WTC11 (cell line): ENCODE measurements at regions not wholly inside any gene's neighbourhood (a gene's known extent, or its start where the extent isn't known, plus 50 kb on each side); places are given as distances from the start of the nearest gene placed in this dataset.

ENCODE experiments used
- ATAC-seq: fragments of 200-7000 bp; cut with Tn5 transposase; 2 replicates; pipeline ENCODE4 v1.10.0; 2021; ENCODE audit warnings: mild to moderate bottlenecking, moderate library complexity
- CTCF ChIA-PET: fragments of 300-600 bp; sonication (Branson Sonifier 250); formaldehyde crosslinking; loops from one replicate; lab custom pipeline; 2021; ENCODE audit warnings: antibody characterized with exemption; lab: Charles Lee
- POLR2A ChIA-PET: fragments of 350-600 bp; sonication (Branson Sonifier 250); formaldehyde crosslinking; loops from one replicate; lab custom pipeline; 2021; ENCODE audit warnings: antibody characterized with exemption; lab: Charles Lee
- DNase-seq: peaks from one replicate; pipeline ENCODE4 v3.0.0; 2021; ENCODE audit warnings: low spot score
- H3K27ac Mint-ChIP-seq: 2 replicates; pipeline ENCODE4 v1.8.0; 2021; ENCODE audit warnings: mixed read lengths
- H3K27me3 Mint-ChIP-seq: 2 replicates; pipeline ENCODE4 v1.8.0; 2021; ENCODE audit warnings: low read depth, mild to moderate bottlenecking, moderate library complexity, mixed read lengths
- H3K36me3 Mint-ChIP-seq: 2 replicates; pipeline ENCODE4 v1.8.0; 2021; ENCODE audit warnings: mixed read lengths
- H3K4me1 Mint-ChIP-seq: 2 replicates; pipeline ENCODE4 v1.8.0; 2022; ENCODE audit warnings: mixed read lengths
- H3K4me3 Mint-ChIP-seq: 2 replicates; pipeline ENCODE4 v1.8.0; 2021; ENCODE audit warnings: mild to moderate bottlenecking, moderate library complexity, mixed read lengths
- H3K9me3 Mint-ChIP-seq: 2 replicates; pipeline ENCODE4 v1.8.0; 2021; ENCODE audit warnings: mixed read lengths
- CREB1 ChIP-seq: sonication (generic); formaldehyde crosslinking; IDR thresholded peaks from 2 replicates; pipeline ENCODE4 v1.8.0; 2023; ENCODE audit warnings: mild to moderate bottlenecking, missing genetic modification reagents
- RELA ChIP-seq: sonication (generic); formaldehyde crosslinking; IDR thresholded peaks from 2 replicates; pipeline ENCODE4 v1.8.1; 2022; ENCODE audit warnings: missing genetic modification reagents, mild to moderate bottlenecking, borderline replicate concordance
- ZNF317 ChIP-seq: sonication (generic); formaldehyde crosslinking; IDR thresholded peaks from 2 replicates; pipeline ENCODE4 v1.8.1; 2023; ENCODE audit warnings: low read depth, mild to moderate bottlenecking, moderate library complexity, missing genetic modification reagents, borderline replicate concordance
- ZNF671 ChIP-seq: fragments of 250-450 bp; sonication (Bioruptor Pico); IDR thresholded peaks from 2 replicates; pipeline ENCODE4 v1.8.0; 2021; ENCODE audit warnings: mild to moderate bottlenecking
- TF ChIP-seq, protein P1 (sequence below): sonication (generic); formaldehyde crosslinking; IDR thresholded peaks from 2 replicates; pipeline ENCODE4 v1.8.1; 2022; ENCODE audit warnings: missing genetic modification reagents, borderline replicate concordance
- TF ChIP-seq, protein P2 (sequence below): sonication (generic); formaldehyde crosslinking; IDR thresholded peaks from 2 replicates; pipeline ENCODE4 v1.8.0; 2022; ENCODE audit warnings: mild to moderate bottlenecking, missing genetic modification reagents
- TF ChIP-seq, protein P3 (sequence below): sonication (generic); formaldehyde crosslinking; IDR thresholded peaks from 2 replicates; pipeline ENCODE4 v1.8.1; 2023; ENCODE audit warnings: mild to moderate bottlenecking, missing genetic modification reagents, moderate library complexity
- TF ChIP-seq, protein P4 (sequence below): sonication (generic); formaldehyde crosslinking; IDR thresholded peaks from 2 replicates; pipeline ENCODE4 v1.8.0; 2023; ENCODE audit warnings: missing genetic modification reagents, mild to moderate bottlenecking, borderline replicate concordance
- TF ChIP-seq, protein P5 (sequence below): sonication (generic); formaldehyde crosslinking; IDR thresholded peaks from 2 replicates; pipeline ENCODE4 v1.8.0; 2023; ENCODE audit warnings: mild to moderate bottlenecking, missing genetic modification reagents
- TF ChIP-seq, protein P6 (sequence below): sonication (generic); formaldehyde crosslinking; conservative IDR thresholded peaks from 2 replicates; pipeline ENCODE4 v1.8.1; 2023; ENCODE audit warnings: mild to moderate bottlenecking, low read depth, missing genetic modification reagents, moderate library complexity
- TF ChIP-seq, protein P7 (sequence below): sonication (generic); formaldehyde crosslinking; conservative IDR thresholded peaks from 2 replicates; pipeline ENCODE4 v1.8.1; 2022; ENCODE audit warnings: mild to moderate bottlenecking, missing genetic modification reagents
- TF ChIP-seq, protein P8 (sequence below): fragments of 250-450 bp; sonication (Bioruptor Pico); IDR thresholded peaks from 2 replicates; pipeline ENCODE4 v1.9.0; 2021; ENCODE audit warnings: mild to moderate bottlenecking, borderline replicate concordance
- TF ChIP-seq, protein P9 (sequence below): sonication (generic); formaldehyde crosslinking; IDR thresholded peaks from 2 replicates; pipeline ENCODE4 v1.8.0; 2023; ENCODE audit warnings: missing genetic modification reagents
- TF ChIP-seq, protein P10 (sequence below): sonication (generic); formaldehyde crosslinking; IDR thresholded peaks from 2 replicates; pipeline ENCODE4 v1.8.1; 2023; ENCODE audit warnings: mild to moderate bottlenecking, missing genetic modification reagents

DNA sequence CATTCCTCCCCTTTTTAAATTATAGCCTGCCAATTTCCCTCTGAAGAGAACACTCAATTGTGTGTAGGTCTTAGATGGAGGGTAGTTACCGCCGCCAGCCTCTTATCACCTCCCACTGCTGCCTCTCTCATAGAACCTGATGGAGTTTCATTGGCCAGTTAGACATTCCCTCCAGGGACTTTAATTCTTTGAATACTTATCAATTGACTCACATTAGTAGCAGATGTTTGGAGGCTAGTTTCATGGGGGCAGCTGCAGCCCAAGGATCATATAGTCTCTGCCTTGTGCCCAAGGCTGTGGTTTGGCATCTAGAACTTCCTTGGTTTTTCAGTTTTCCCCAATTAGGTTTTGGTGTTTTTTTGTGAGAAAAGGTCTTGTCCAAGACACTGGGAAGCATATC is 318.9 kb upstream of the HTR2A start (continued):
- TF ChIP-seq, protein P1, sequence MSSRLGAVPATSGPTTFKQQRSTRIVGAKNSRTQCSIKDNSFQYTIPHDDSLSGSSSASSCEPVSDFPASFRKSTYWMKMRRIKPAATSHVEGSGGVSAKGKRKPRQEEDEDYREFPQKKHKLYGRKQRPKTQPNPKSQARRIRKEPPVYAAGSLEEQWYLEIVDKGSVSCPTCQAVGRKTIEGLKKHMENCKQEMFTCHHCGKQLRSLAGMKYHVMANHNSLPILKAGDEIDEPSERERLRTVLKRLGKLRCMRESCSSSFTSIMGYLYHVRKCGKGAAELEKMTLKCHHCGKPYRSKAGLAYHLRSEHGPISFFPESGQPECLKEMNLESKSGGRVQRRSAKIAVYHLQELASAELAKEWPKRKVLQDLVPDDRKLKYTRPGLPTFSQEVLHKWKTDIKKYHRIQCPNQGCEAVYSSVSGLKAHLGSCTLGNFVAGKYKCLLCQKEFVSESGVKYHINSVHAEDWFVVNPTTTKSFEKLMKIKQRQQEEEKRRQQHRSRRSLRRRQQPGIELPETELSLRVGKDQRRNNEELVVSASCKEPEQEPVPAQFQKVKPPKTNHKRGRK (CRISPR knock-in tag) = no peak
- TF ChIP-seq RELA (CRISPR knock-in tag) (no peak), ZNF317 (CRISPR knock-in tag) (no peak), CREB1 (CRISPR knock-in tag) (no peak), ZNF671 (no peak)
- TF ChIP-seq, protein P2, sequence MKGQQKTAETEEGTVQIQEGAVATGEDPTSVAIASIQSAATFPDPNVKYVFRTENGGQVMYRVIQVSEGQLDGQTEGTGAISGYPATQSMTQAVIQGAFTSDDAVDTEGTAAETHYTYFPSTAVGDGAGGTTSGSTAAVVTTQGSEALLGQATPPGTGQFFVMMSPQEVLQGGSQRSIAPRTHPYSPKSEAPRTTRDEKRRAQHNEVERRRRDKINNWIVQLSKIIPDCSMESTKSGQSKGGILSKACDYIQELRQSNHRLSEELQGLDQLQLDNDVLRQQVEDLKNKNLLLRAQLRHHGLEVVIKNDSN (CRISPR knock-in tag) = no peak
- TF ChIP-seq, protein P3, sequence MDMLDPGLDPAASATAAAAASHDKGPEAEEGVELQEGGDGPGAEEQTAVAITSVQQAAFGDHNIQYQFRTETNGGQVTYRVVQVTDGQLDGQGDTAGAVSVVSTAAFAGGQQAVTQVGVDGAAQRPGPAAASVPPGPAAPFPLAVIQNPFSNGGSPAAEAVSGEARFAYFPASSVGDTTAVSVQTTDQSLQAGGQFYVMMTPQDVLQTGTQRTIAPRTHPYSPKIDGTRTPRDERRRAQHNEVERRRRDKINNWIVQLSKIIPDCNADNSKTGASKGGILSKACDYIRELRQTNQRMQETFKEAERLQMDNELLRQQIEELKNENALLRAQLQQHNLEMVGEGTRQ (CRISPR knock-in tag) = no peak
- TF ChIP-seq, protein P4, sequence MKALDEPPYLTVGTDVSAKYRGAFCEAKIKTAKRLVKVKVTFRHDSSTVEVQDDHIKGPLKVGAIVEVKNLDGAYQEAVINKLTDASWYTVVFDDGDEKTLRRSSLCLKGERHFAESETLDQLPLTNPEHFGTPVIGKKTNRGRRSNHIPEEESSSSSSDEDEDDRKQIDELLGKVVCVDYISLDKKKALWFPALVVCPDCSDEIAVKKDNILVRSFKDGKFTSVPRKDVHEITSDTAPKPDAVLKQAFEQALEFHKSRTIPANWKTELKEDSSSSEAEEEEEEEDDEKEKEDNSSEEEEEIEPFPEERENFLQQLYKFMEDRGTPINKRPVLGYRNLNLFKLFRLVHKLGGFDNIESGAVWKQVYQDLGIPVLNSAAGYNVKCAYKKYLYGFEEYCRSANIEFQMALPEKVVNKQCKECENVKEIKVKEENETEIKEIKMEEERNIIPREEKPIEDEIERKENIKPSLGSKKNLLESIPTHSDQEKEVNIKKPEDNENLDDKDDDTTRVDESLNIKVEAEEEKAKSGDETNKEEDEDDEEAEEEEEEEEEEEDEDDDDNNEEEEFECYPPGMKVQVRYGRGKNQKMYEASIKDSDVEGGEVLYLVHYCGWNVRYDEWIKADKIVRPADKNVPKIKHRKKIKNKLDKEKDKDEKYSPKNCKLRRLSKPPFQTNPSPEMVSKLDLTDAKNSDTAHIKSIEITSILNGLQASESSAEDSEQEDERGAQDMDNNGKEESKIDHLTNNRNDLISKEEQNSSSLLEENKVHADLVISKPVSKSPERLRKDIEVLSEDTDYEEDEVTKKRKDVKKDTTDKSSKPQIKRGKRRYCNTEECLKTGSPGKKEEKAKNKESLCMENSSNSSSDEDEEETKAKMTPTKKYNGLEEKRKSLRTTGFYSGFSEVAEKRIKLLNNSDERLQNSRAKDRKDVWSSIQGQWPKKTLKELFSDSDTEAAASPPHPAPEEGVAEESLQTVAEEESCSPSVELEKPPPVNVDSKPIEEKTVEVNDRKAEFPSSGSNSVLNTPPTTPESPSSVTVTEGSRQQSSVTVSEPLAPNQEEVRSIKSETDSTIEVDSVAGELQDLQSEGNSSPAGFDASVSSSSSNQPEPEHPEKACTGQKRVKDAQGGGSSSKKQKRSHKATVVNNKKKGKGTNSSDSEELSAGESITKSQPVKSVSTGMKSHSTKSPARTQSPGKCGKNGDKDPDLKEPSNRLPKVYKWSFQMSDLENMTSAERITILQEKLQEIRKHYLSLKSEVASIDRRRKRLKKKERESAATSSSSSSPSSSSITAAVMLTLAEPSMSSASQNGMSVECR (CRISPR knock-in tag) = no peak
- TF ChIP-seq, protein P5, sequence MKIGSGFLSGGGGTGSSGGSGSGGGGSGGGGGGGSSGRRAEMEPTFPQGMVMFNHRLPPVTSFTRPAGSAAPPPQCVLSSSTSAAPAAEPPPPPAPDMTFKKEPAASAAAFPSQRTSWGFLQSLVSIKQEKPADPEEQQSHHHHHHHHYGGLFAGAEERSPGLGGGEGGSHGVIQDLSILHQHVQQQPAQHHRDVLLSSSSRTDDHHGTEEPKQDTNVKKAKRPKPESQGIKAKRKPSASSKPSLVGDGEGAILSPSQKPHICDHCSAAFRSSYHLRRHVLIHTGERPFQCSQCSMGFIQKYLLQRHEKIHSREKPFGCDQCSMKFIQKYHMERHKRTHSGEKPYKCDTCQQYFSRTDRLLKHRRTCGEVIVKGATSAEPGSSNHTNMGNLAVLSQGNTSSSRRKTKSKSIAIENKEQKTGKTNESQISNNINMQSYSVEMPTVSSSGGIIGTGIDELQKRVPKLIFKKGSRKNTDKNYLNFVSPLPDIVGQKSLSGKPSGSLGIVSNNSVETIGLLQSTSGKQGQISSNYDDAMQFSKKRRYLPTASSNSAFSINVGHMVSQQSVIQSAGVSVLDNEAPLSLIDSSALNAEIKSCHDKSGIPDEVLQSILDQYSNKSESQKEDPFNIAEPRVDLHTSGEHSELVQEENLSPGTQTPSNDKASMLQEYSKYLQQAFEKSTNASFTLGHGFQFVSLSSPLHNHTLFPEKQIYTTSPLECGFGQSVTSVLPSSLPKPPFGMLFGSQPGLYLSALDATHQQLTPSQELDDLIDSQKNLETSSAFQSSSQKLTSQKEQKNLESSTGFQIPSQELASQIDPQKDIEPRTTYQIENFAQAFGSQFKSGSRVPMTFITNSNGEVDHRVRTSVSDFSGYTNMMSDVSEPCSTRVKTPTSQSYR (CRISPR knock-in tag) = no peak
- TF ChIP-seq, protein P6, sequence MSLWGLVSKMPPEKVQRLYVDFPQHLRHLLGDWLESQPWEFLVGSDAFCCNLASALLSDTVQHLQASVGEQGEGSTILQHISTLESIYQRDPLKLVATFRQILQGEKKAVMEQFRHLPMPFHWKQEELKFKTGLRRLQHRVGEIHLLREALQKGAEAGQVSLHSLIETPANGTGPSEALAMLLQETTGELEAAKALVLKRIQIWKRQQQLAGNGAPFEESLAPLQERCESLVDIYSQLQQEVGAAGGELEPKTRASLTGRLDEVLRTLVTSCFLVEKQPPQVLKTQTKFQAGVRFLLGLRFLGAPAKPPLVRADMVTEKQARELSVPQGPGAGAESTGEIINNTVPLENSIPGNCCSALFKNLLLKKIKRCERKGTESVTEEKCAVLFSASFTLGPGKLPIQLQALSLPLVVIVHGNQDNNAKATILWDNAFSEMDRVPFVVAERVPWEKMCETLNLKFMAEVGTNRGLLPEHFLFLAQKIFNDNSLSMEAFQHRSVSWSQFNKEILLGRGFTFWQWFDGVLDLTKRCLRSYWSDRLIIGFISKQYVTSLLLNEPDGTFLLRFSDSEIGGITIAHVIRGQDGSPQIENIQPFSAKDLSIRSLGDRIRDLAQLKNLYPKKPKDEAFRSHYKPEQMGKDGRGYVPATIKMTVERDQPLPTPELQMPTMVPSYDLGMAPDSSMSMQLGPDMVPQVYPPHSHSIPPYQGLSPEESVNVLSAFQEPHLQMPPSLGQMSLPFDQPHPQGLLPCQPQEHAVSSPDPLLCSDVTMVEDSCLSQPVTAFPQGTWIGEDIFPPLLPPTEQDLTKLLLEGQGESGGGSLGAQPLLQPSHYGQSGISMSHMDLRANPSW (CRISPR knock-in tag) = no peak

DNA sequence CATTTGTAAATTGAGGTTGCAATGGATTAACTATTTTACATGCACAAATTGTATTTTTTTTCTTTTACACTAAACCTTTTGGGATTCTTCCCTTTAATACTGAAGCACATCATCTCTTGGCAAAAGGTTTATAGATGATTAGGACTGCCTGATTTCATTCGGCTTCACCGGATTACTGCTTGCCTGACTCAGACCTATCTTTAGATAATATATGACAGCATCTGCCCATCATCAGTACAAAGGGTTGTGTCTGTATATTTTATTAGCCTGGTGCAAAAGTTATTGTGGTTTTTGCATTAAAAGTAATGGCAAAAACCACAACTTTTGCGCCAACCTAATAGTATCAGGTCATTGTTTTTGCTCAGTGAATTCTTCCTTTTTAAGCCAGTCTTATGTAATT is 316.2 kb upstream of the HTR2A start:
- H3K36me3 Mint-ChIP-seq = no peaks in the 10 kb centered on the region
- ATAC-seq = no peak
- no peaks in the 10 kb centered on the region for H3K9me3 Mint-ChIP-seq
- H3K27me3 Mint-ChIP-seq = no peaks in the 10 kb centered on the region
- CTCF ChIA-PET = no interaction called here
- peaks cover 28% of the 10 kb centered on the region for H3K4me1 Mint-ChIP-seq
- H3K4me3 Mint-ChIP-seq = no peak overlapping the region
- H3K27ac Mint-ChIP-seq = no peak overlapping the region
- no peak for DNase-seq
- POLR2A ChIA-PET = no interaction called here
- TF ChIP-seq, protein P7, sequence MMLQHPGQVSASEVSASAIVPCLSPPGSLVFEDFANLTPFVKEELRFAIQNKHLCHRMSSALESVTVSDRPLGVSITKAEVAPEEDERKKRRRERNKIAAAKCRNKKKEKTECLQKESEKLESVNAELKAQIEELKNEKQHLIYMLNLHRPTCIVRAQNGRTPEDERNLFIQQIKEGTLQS (CRISPR knock-in tag) = no peak
- TF ChIP-seq, protein P8, sequence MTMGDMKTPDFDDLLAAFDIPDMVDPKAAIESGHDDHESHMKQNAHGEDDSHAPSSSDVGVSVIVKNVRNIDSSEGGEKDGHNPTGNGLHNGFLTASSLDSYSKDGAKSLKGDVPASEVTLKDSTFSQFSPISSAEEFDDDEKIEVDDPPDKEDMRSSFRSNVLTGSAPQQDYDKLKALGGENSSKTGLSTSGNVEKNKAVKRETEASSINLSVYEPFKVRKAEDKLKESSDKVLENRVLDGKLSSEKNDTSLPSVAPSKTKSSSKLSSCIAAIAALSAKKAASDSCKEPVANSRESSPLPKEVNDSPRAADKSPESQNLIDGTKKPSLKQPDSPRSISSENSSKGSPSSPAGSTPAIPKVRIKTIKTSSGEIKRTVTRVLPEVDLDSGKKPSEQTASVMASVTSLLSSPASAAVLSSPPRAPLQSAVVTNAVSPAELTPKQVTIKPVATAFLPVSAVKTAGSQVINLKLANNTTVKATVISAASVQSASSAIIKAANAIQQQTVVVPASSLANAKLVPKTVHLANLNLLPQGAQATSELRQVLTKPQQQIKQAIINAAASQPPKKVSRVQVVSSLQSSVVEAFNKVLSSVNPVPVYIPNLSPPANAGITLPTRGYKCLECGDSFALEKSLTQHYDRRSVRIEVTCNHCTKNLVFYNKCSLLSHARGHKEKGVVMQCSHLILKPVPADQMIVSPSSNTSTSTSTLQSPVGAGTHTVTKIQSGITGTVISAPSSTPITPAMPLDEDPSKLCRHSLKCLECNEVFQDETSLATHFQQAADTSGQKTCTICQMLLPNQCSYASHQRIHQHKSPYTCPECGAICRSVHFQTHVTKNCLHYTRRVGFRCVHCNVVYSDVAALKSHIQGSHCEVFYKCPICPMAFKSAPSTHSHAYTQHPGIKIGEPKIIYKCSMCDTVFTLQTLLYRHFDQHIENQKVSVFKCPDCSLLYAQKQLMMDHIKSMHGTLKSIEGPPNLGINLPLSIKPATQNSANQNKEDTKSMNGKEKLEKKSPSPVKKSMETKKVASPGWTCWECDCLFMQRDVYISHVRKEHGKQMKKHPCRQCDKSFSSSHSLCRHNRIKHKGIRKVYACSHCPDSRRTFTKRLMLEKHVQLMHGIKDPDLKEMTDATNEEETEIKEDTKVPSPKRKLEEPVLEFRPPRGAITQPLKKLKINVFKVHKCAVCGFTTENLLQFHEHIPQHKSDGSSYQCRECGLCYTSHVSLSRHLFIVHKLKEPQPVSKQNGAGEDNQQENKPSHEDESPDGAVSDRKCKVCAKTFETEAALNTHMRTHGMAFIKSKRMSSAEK = no peak
- TF ChIP-seq, protein P9, sequence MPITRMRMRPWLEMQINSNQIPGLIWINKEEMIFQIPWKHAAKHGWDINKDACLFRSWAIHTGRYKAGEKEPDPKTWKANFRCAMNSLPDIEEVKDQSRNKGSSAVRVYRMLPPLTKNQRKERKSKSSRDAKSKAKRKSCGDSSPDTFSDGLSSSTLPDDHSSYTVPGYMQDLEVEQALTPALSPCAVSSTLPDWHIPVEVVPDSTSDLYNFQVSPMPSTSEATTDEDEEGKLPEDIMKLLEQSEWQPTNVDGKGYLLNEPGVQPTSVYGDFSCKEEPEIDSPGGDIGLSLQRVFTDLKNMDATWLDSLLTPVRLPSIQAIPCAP (CRISPR knock-in tag) = no peak
- TF ChIP-seq, protein P10, sequence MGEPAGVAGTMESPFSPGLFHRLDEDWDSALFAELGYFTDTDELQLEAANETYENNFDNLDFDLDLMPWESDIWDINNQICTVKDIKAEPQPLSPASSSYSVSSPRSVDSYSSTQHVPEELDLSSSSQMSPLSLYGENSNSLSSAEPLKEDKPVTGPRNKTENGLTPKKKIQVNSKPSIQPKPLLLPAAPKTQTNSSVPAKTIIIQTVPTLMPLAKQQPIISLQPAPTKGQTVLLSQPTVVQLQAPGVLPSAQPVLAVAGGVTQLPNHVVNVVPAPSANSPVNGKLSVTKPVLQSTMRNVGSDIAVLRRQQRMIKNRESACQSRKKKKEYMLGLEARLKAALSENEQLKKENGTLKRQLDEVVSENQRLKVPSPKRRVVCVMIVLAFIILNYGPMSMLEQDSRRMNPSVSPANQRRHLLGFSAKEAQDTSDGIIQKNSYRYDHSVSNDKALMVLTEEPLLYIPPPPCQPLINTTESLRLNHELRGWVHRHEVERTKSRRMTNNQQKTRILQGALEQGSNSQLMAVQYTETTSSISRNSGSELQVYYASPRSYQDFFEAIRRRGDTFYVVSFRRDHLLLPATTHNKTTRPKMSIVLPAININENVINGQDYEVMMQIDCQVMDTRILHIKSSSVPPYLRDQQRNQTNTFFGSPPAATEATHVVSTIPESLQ (CRISPR knock-in tag) = no peak
